OCI-LY1 (cell line): ENCODE measurements at regions not wholly inside any gene's neighbourhood (a gene's known extent, or its start where the extent isn't known, plus 50 kb on each side); places are given as distances from the start of the nearest gene placed in this dataset.
"Not testable (repeated sequence)": the region's sequence is repeated elsewhere in the genome, so short reads cannot be mapped to it uniquely, and the experiment has no call there.

Experiments
- CTCF ChIP-seq: fragments of 200-600 bp; sonication (generic), shearing (Covaris generic); IDR thresholded peaks from 2 replicates; pipeline ENCODE4 v1.5.1; 2017; ENCODE audit warnings: mild to moderate bottlenecking, antibody characterized with exemption, low read length, moderate library complexity, mixed read lengths
- EZH2 ChIP-seq: fragments of 200-600 bp; sonication (generic), shearing (Covaris generic); IDR thresholded peaks from 2 replicates; pipeline ENCODE4 v1.8.0; 2017; ENCODE audit warnings: borderline replicate concordance, mixed run types, mild to moderate bottlenecking, antibody characterized with exemption, low read length, moderate library complexity, mixed read lengths

GRCh38 chr7:3182055-3182454, 119.0 kb upstream of the SDK1 start:
- TF ChIP-seq CTCF, EZH2: not testable (repeated sequence)
